ENCODE measurements at regions not wholly inside any gene's neighbourhood (a gene's known extent, or its start where the extent isn't known, plus 50 kb on each side); places are given as distances from the start of the nearest gene placed in this dataset.

GRCh38 chr1:219538886-219539285 is 74.0 kb downstream of the ZC3H11B start:
- TF ChIP-seq CTCF (IDR thresholded peaks at IDR 0.05) (no peak), EP300 (IDR thresholded peaks at IDR 0.05) (no peak), POLR2A (IDR thresholded peaks at IDR 0.05) (no peak)
